ENCODE measurements at regions not wholly inside any gene's neighbourhood (a gene's known extent, or its start where the extent isn't known, plus 50 kb on each side); places are given as distances from the start of the nearest gene placed in this dataset.

- no peaks in the 10 kb centered on the region for H3K9me3 ChIP-seq
- H3K27me3 ChIP-seq: no peaks in the 10 kb centered on the region
- H3K27ac ChIP-seq: no peak overlapping the region
- no peaks in the 10 kb centered on the region for H3K36me3 ChIP-seq
- intact Hi-C loops (cut with DNase I): no loop called here
- no peak overlapping the region for H3K4me3 ChIP-seq
- H3K4me1 ChIP-seq (ENCODE audit: insufficient read depth): no peaks in the 10 kb centered on the region
- DNase-seq: no peak
- WGBS, 3 donors: 51 to 69% (median 57%) methylated on average over 6 of the region's 6 CpGs
- TF ChIP-seq EP300 (IDR thresholded peaks at IDR 0.05) (no peak), CTCF (IDR thresholded peaks at IDR 0.05) (no peak), POLR2A (IDR thresholded peaks at IDR 0.05) (no peak)
These were observed 379.3 kb downstream of the MAFB start for GRCh38 chr20:40309731-40310130.

GRCh38 chr20:40307997-40308396, 381.0 kb downstream of the MAFB start:
- no peaks in the 10 kb centered on the region for H3K4me1 ChIP-seq (ENCODE audit: insufficient read depth)
- H3K9me3 ChIP-seq: no peaks in the 10 kb centered on the region
- TF ChIP-seq CTCF (IDR thresholded peaks at IDR 0.05): no peak
- no peak for TF ChIP-seq EP300 (IDR thresholded peaks at IDR 0.05)
- TF ChIP-seq POLR2A (IDR thresholded peaks at IDR 0.05): no peak
- DNase-seq: no peak
- H3K4me3 ChIP-seq: no peak overlapping the region
- no peaks in the 10 kb centered on the region for H3K36me3 ChIP-seq
- H3K27ac ChIP-seq: no peak overlapping the region
- WGBS, 3 donors: 74 to 88% (median 81%) methylated on average over 7 of the region's 7 CpGs
- no peaks in the 10 kb centered on the region for H3K27me3 ChIP-seq
- intact Hi-C loops (cut with DNase I): no loop called here

GRCh38 chr20:40307268-40307667, 381.8 kb downstream of the MAFB start:
- TF ChIP-seq POLR2A (IDR thresholded peaks at IDR 0.05) (no peak), CTCF (IDR thresholded peaks at IDR 0.05) (no peak), EP300 (IDR thresholded peaks at IDR 0.05) (no peak)
- 69 to 75% (median 70%) methylated on average over 3 of the region's 3 CpGs for WGBS, 3 donors
- H3K9me3 ChIP-seq: no peaks in the 10 kb centered on the region
- no peaks in the 10 kb centered on the region for H3K4me1 ChIP-seq (ENCODE audit: insufficient read depth)
- no peak for DNase-seq
- H3K36me3 ChIP-seq: no peaks in the 10 kb centered on the region
- no peak overlapping the region for H3K27ac ChIP-seq
- H3K27me3 ChIP-seq: no peaks in the 10 kb centered on the region
- no peak overlapping the region for H3K4me3 ChIP-seq
- intact Hi-C loops (cut with DNase I): no loop called here

GRCh38 chr20:40305303-40305702, 383.7 kb downstream of the MAFB start:
- Histone ChIP-seq H3K36me3 (no peaks in the 10 kb centered on the region), H3K4me3 (no peak overlapping the region), H3K9me3 (no peaks in the 10 kb centered on the region), H3K27ac (no peak overlapping the region), H3K27me3 (no peaks in the 10 kb centered on the region), H3K4me1 (ENCODE audit: insufficient read depth) (no peaks in the 10 kb centered on the region)
- no peak for TF ChIP-seq EP300 (IDR thresholded peaks at IDR 0.05)
- TF ChIP-seq POLR2A (IDR thresholded peaks at IDR 0.05): no peak
- TF ChIP-seq CTCF (IDR thresholded peaks at IDR 0.05): no peak
- intact Hi-C loops (cut with DNase I): no loop called here
- DNase-seq: no peak
- WGBS, 3 donors: 84 to 86% (median 84%) methylated on average over 2 of the region's 2 CpGs

Measured in ovary (tissue), 7 donors.